IPS DF 4.7 (cell line): ENCODE measurements at regions not wholly inside any gene's neighbourhood (a gene's known extent, or its start where the extent isn't known, plus 50 kb on each side); places are given as distances from the start of the nearest gene placed in this dataset.
"Not testable (repeated sequence)": the region's sequence is repeated elsewhere in the genome, so short reads cannot be mapped to it uniquely, and the experiment has no call there.

Source experiments
- DNase-seq: peaks from one replicate; pipeline ENCODE4 v3.0.0-alpha.2; 2013; ENCODE audit warnings: low spot score; ENCODE audit errors: extremely low read depth

- no peak for DNase-seq
Measured at GRCh38 chr4:116547632-116548031, 537.7 kb downstream of the TRAM1L1 start.

DNA sequence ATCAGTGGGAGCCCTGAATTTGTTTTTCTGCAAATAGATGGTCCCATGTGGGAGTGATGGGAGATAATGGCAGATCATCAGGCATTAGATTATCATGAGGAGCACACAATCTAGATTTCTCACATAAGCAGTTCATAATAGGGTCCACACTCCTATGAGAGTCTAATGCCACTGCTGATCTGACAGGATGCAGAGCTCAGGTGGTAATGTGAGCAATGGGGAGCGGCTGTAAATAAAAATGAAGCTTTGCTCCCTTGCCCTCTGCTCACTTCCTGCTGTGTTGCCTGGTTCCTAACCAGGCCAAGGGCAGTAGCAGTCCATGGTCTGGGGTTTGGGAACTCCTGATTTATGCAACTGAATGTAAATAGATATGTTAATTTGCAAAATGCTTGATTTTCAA lies 538.6 kb downstream of the TRAM1L1 start:
- DNase-seq: no peak

DNA sequence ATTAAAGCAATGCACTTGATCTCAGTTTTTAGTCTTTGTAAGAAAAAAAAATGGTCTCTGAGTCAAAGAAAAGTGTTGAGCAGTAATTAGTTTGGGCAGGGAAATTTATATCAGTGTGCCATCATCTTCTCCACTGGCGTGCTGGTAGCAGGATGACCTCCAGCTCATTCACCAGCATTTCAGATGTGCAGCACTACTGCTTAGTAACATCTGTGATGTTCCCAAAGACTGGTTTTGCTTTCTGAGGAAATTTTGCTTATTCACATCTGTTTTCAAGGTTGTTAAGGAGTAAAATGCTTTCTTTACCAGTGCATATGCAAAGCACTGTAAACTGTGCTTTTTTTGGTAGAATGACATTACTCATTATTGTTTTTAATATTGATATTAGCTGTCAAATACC lies 540.4 kb downstream of the TRAM1L1 start:
- no peak for DNase-seq

- DNase-seq: no peak
Measured at GRCh38 chr4:116539744-116540143, 545.6 kb downstream of the TRAM1L1 start.

- no peak for DNase-seq
Measured at GRCh38 chr4:116537828-116538227, 547.5 kb downstream of the TRAM1L1 start.

DNA sequence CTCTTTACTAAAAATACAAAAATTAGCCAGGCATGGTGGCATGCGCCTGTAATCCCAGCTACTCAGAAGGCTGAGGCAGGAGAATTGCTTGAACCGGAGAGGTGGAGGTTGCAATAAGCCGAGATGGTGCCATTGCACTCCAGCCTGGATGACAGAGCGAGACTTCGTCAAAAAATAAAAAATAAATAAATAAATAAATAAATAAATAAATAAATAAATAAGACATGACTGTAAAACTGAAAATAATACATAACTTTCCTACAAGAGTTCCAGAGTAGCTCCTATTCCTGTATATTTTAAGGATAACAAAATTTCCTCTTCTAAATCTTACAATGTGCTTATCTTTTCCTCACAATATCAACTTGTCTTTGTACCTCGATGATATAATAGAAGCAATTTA lies 549.4 kb downstream of the TRAM1L1 start:
- not testable (repeated sequence) for DNase-seq

DNA sequence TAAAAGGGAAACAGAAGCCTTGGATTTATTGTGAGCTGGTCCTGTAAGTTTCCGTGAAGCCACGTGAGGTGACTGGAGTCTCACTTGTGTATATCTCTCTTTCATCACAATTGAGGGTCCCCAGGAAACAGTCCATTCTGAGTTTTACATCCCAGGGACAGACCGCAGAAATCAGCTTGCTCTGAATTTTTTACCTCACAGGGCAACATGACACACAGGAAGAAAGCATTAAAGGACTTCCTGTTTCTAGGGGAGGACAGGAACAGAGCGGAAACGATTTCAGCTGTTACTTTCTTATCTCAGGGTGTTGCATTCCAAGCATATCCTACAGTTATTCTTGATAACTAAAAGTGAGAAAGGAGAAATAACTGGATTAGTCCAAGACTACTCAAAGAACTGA lies 553.5 kb downstream of the TRAM1L1 start:
- DNase-seq: peak; percentile 16

- DNase-seq: no peak
Measured at GRCh38 chr4:116531026-116531425, 554.4 kb downstream of the TRAM1L1 start.

DNA sequence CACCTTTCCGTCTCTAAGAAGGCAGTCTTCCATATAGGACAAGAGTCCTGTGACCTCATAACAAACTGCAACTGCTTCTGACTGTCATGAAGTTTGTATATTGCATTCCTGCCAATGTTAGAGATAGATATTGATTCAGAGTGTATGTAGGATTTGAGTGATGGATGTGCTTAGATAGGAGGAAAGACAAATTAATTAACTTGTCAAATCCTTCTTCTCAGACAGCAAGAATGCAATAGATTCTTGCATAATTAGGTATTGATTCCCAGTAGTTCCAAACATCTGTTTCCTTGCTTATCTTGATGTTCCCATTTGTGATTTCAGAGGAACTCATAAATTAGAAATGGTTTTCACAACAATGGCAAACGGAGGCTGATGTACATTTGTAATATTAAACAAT lies 555.3 kb downstream of the TRAM1L1 start:
- DNase-seq: no peak

- no peak for DNase-seq
Measured at GRCh38 chr4:116529129-116529528, 556.2 kb downstream of the TRAM1L1 start.

DNA sequence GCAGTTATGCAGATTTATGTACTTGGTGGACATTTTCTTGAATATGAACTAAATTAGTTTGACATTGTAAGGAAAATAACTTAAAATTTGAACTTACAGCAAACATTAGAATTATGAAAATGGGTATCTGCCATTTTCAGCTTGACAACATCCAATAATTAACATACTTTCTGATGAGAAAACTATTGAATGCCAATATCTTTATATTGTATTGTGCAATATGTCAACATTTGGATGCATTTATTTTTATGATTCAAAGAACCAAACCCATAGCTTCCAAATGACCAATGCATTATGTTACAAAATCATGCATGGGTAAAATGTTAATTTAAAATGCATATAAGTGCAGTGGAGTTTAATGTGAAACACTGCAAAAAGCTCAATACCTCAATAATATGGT lies 562.5 kb downstream of the TRAM1L1 start:
- no peak for DNase-seq

- DNase-seq: no peak
Measured at GRCh38 chr4:116520886-116521285, 564.5 kb downstream of the TRAM1L1 start.

- no peak for DNase-seq
Measured at GRCh38 chr4:116516711-116517110, 568.7 kb downstream of the TRAM1L1 start.

- no peak for DNase-seq
Measured at GRCh38 chr4:116515959-116516358, 569.4 kb downstream of the TRAM1L1 start.

DNA sequence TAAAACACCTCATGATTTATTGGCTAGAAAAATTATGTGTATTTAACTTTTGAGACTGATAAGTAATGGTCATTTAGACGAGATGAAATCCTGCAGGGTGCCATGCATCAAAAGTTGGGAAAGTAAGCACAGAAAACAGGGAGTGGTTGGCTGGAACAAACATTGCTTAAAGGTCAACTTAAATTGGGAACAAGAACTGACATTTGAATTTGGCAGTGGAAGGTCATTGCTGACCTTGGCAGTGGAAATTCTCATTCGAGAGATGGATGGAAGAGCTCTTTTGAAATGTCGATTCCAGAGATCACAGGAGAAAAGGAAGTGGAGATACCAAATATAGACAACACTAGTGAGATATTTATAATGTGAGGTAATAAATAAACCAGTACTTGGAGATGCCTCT lies 572.8 kb downstream of the TRAM1L1 start:
- DNase-seq: no peak

- no peak for DNase-seq
Measured at GRCh38 chr4:116501954-116502353, 583.4 kb downstream of the TRAM1L1 start.

GRCh38 chr4:116500225-116500624 lies 585.2 kb downstream of the TRAM1L1 start:
- DNase-seq: no peak

DNA sequence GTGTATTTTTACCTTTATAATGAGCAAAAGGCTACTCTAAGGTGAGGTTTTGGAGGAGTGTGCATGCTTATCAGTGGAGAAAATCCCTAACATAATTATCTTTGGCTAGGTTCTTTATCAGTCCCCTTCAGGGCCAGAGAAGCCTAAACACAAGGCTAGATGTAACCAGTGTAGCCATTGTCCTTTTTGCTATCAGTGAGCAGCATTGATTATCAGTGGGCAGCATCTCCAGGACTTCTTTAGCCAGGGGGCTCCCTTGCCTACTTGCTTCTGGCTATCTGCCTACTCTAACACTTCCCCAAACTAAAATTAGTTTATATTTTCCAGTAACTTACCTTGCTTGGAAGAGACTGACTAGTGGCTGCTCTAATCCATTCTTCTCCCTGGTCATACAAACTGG lies 595.6 kb downstream of the TRAM1L1 start:
- no peak for DNase-seq

GRCh38 chr4:116486401-116486800 lies 599.0 kb downstream of the TRAM1L1 start:
- no peak for DNase-seq

DNA sequence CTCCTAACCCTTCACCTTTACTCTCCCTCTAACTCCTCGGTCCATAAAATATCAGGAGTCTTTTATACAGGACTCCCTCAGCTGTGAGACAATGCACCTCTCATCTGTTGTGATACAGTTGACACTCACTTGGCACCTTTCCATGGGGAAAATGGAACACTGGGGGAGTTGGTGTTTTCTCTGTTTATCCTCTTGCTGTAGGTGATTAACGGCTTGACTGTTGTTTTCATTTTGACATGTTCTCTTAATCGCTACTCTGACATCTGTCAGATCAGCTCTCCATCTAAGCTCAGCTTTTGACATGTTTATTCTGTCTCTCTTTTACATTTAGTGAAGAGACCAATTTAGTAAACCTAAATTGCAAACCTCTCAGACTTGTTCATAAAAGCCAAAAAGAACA lies 604.8 kb downstream of the TRAM1L1 start:
- DNase-seq: no peak

GRCh38 chr4:116478343-116478742 lies 607.0 kb downstream of the TRAM1L1 start:
- DNase-seq: no peak

DNA sequence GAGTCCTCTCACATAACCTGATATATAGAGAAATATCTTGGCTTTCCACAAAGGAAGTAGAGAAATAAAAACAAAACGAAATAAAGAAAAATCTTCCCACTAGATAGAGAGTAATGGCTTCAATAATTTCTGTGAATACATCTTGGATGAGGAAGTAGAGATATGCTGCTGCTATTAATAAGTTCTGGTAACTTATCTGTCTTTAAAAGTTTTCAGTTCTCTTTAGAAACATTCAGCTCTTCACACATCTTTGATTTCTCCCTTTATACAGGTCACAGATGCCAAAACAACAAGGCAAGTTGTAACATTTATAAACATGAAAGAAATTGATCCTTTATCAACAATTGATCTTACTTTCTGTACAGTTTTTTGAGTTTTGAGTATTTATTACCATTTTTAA lies 615.8 kb downstream of the TRAM1L1 start:
- no peak for DNase-seq

- DNase-seq: no peak
Measured at GRCh38 chr4:116453127-116453526, 632.2 kb downstream of the TRAM1L1 start.

DNA sequence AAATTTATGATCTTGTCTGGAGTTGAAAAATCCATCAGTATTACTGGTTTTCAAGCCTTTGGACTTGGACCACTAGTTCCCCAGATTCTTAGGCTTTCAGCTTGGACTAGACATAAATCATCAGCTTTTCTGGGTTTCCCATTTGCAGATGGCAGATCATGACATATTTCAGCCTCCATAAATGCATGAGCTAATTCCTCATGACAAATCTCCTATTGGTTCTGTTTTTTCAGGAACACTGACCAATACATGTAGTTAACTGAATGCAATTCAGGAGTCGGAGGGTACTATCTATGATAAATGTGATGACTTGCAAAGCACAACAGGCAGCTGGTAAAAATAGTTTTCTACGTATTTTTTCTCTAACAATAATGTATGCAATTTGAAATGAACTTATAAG lies 635.6 kb downstream of the TRAM1L1 start:
- no peak for DNase-seq
